Gastroesophageal sphincter (tissue), 4 donors: ENCODE measurements at regions not wholly inside any gene's neighbourhood (a gene's known extent, or its start where the extent isn't known, plus 50 kb on each side); places are given as distances from the start of the nearest gene placed in this dataset.
A peak's percentile ranks its signal among the peaks of the same experiment; 100 is the strongest.

Source experiments
- ATAC-seq: fragments of 150-250 bp; one replicate; pipeline ENCODE4 v1.9.1; 2016; ENCODE audit warnings: mild to moderate bottlenecking, moderate library complexity
- H3K27ac ChIP-seq, 4 donors: fragments of 200-600 bp; sonication (generic) in 3 of 4; 1 replicate in 3 of 4; 2 replicates in 1 of 4; pipeline ENCODE4 v1.5.1; 2016 to 2019
- H3K27me3 ChIP-seq: fragments of 200-600 bp; sonication (generic); one replicate; pipeline ENCODE4 v1.5.1; 2019
- H3K36me3 ChIP-seq, 2 donors: fragments of 200-600 bp; sonication (generic); one replicate each; pipeline ENCODE4 v1.5.1; 2019; ENCODE audit warnings: control low read depth in 1 of 2
- H3K4me1 ChIP-seq, 3 donors: fragments of 200-600 bp; sonication (generic); 1 replicate in 2 of 3; 2 replicates in 1 of 3; pipeline ENCODE4 v1.5.1; 2016 to 2019; ENCODE audit warnings: control low read depth in 2 of 3
- H3K4me3 ChIP-seq, 2 donors: fragments of 200-600 bp; sonication (generic); one replicate each; pipeline ENCODE4 v1.5.1; 2019; ENCODE audit warnings: mild to moderate bottlenecking in 1 of 2, moderate library complexity in 1 of 2
- H3K9me3 ChIP-seq, 3 donors: fragments of 200-600 bp; sonication (generic); one replicate each; pipeline ENCODE4 v1.5.1; 2017 to 2019; ENCODE audit warnings: control low read depth in 2 of 3
- CTCF ChIP-seq, 4 experiments: fragments of 200-600 bp in 2 of 4; fragments of 450-650 bp in 2 of 4; sonication (generic) in 1 of 4; IDR thresholded peaks; one replicate each; pipeline ENCODE4 v1.5.1; 2017 to 2019; ENCODE audit warnings: antibody characterized with exemption in 4 of 4, mild to moderate bottlenecking in 2 of 4, moderate library complexity in 2 of 4
- EP300 ChIP-seq: sonication (generic); formaldehyde crosslinking; IDR thresholded peaks from one replicate; pipeline ENCODE4 v1.6.1; 2017; ENCODE audit warnings: antibody characterized with exemption, mild to moderate bottlenecking
- POLR2A ChIP-seq, 2 donors: fragments of 450-650 bp; IDR thresholded peaks; one replicate each; pipeline ENCODE4 v1.6.1; 2017; ENCODE audit warnings: antibody characterized with exemption in 2 of 2, mild to moderate bottlenecking in 2 of 2, moderate library complexity in 1 of 2
- POLR2AphosphoS5 ChIP-seq: sonication (generic); formaldehyde crosslinking; IDR thresholded peaks from one replicate; pipeline ENCODE4 v1.6.1; 2017; ENCODE audit warnings: antibody characterized with exemption
- WGBS, 2 donors: methylation state at CpG; one replicate each; pipeline ENCODE4 v1.1.5; 2018; ENCODE audit warnings: low coverage in 1 of 2; 5-methylcytosine and 5-hydroxymethylcytosine counted together

- H3K36me3 ChIP-seq: no peaks in the 10 kb centered on the region
- H3K27me3 ChIP-seq: no peaks in the 10 kb centered on the region
- WGBS, 2 donors: 0 to 80% methylated on average over 4 of the region's 27 CpGs
- ATAC-seq: no peak
- peak overlapping the region; percentile 90 to 100 (median 98) for H3K27ac ChIP-seq
- H3K4me1 ChIP-seq: peaks cover 0 to 48% (median 7%) of the 10 kb centered on the region in 3 donors
- TF ChIP-seq POLR2A (IDR thresholded peaks at IDR 0.05) (no peak), POLR2AphosphoS5 (no peak), EP300 (no peak), CTCF (IDR thresholded peaks at IDR 0.05) (no peak)
- peak overlapping the region; percentile 57 to 98 for H3K4me3 ChIP-seq
- H3K9me3 ChIP-seq: no peaks in the 10 kb centered on the region
Observed at GRCh38 chr10:29737074-29737593, 102.4 kb upstream of the SVIL start.

- ATAC-seq: peak; percentile 76
- no CpG with 5 or more reads among the region's 74 CpGs for WGBS, 2 donors
- peaks cover 0 to 53% (median 7%) of the 10 kb centered on the region in 3 donors for H3K4me1 ChIP-seq
Observed at GRCh38 chr10:29736366-29737073, 101.7 kb upstream of the SVIL start.

GRCh38 chr10:29735628-29736365 lies 101.0 kb upstream of the SVIL start:
- peak overlapping the region; percentile 57 to 98 for H3K4me3 ChIP-seq
- H3K27me3 ChIP-seq: no peaks in the 10 kb centered on the region
- TF ChIP-seq POLR2AphosphoS5 (peak; percentile 86), POLR2A (IDR thresholded peaks at IDR 0.05) (peak; percentile 59 to 89), CTCF (IDR thresholded peaks at IDR 0.05) (peak; percentile 95 to 99 (median 97)), EP300 (no peak)
- H3K9me3 ChIP-seq: no peaks in the 10 kb centered on the region
- peak overlapping the region; percentile 86 to 100 (median 98) for H3K27ac ChIP-seq
- 0% methylated on average over 3 to 4 of the region's 81 CpGs for WGBS, 2 donors
- no peaks in the 10 kb centered on the region for H3K36me3 ChIP-seq
- peaks cover 0 to 53% (median 7%) of the 10 kb centered on the region in 3 donors for H3K4me1 ChIP-seq
- peak; percentile 83 for ATAC-seq

More at GRCh38 chr10:29736366-29737073, 101.7 kb upstream of the SVIL start:
- TF ChIP-seq POLR2A (IDR thresholded peaks at IDR 0.05) (peak; percentile 95 to 97), POLR2AphosphoS5 (peak; percentile 77), CTCF (IDR thresholded peaks at IDR 0.05) (peak in 2 of 4 experiments; percentile 26 to 46), EP300 (no peak)
- H3K9me3 ChIP-seq: no peaks in the 10 kb centered on the region
- peak overlapping the region; percentile 57 to 98 for H3K4me3 ChIP-seq
- H3K36me3 ChIP-seq: no peaks in the 10 kb centered on the region
- no peaks in the 10 kb centered on the region for H3K27me3 ChIP-seq
- peak overlapping the region; percentile 86 to 100 (median 98) for H3K27ac ChIP-seq

- Histone ChIP-seq H3K4me3 (peak overlapping the region; percentile 57 to 98), H3K27ac (peak overlapping the region; percentile 86 to 100 (median 98)), H3K27me3 (no peaks in the 10 kb centered on the region), H3K9me3 (no peaks in the 10 kb centered on the region), H3K36me3 (peaks cover 0 to 2% of the 10 kb centered on the region in 2 donors), H3K4me1 (peaks cover 0 to 55% (median 7%) of the 10 kb centered on the region in 3 donors)
- ATAC-seq: peak; percentile 43
- peak; percentile 18 for TF ChIP-seq POLR2AphosphoS5
- TF ChIP-seq POLR2A (IDR thresholded peaks at IDR 0.05): peak in 1 of 2 donors; percentile 43
- TF ChIP-seq CTCF (IDR thresholded peaks at IDR 0.05): no peak
- TF ChIP-seq EP300: no peak
- WGBS, 2 donors: 0% methylated on average over 2 to 5 of the region's 77 CpGs
Observed at GRCh38 chr10:29734962-29735627, 100.3 kb upstream of the SVIL start.
